ENCODE measurements at regions not wholly inside any gene's neighbourhood (a gene's known extent, or its start where the extent isn't known, plus 50 kb on each side); places are given as distances from the start of the nearest gene placed in this dataset.

GRCh38 chr2:62604336-62604735 lies 98.3 kb upstream of the TMEM17 start:
- Histone ChIP-seq H3K36me3 (replicated peaks in 1 of 2; ENCODE audit: control insufficient read depth in 1 of 2, insufficient read depth in 2 of 2, low read length in 1 of 2) (no peaks in the 10 kb centered on the region), H3K79me2 (ENCODE audit: insufficient read depth) (no peaks in the 10 kb centered on the region), H3K4me2 (no peak overlapping the region), H3K27me3 (ENCODE audit: insufficient read depth) (no peaks in the 10 kb centered on the region), H3K4me1 (ENCODE audit: control insufficient read depth in 1 of 2, insufficient read depth in 2 of 2, low read depth in 1 of 2, low read length in 1 of 2) (no peaks in the 10 kb centered on the region), H3F3A (replicated peaks; ENCODE audit: insufficient read depth) (no peaks in the 10 kb centered on the region), H3K27ac (ENCODE audit: low read depth in 2 of 2, low read length in 1 of 2) (no peak overlapping the region), H3K9me2 (no peaks in the 10 kb centered on the region), H3K9ac (no peak overlapping the region), H3K9me3 (no peaks in the 10 kb centered on the region), H2AFZ (ENCODE audit: low read depth) (no peak overlapping the region), H4K20me1 (ENCODE audit: insufficient read depth) (no peaks in the 10 kb centered on the region), H3K4me3 (ENCODE audit: low read depth in 2 of 2, low read length in 1 of 2) (no peak overlapping the region)
- 57% methylated on average over 2 of the region's 2 CpGs for WGBS (ENCODE audit: low lambda C conversion rate)
- DNase-seq: no peak
- CTCF ChIA-PET: interaction anchor here (1.3 kb wide), 1 partner anchor 9 kb away, joined by 3 read pairs; no protein-coding TSS in a partner anchor
- TF ChIP-seq POLR2AphosphoS5 (IDR thresholded peaks at IDR 0.05; ENCODE audit: low read depth, low read length): no peak
- no peak for TF ChIP-seq MXI1 (IDR thresholded peaks at IDR 0.05; ENCODE audit: low read depth, low read length)
- no peak for TF ChIP-seq RFX5 (IDR thresholded peaks at IDR 0.05; ENCODE audit: low read length)
- TF ChIP-seq, protein P1, sequence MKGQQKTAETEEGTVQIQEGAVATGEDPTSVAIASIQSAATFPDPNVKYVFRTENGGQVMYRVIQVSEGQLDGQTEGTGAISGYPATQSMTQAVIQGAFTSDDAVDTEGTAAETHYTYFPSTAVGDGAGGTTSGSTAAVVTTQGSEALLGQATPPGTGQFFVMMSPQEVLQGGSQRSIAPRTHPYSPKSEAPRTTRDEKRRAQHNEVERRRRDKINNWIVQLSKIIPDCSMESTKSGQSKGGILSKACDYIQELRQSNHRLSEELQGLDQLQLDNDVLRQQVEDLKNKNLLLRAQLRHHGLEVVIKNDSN (IDR thresholded peaks at IDR 0.05; ENCODE audit: borderline replicate concordance, low read depth): no peak
- TF ChIP-seq FOSL2 (IDR thresholded peaks at IDR 0.05; ENCODE audit: borderline replicate concordance, low read depth): no peak
- no peak for TF ChIP-seq NRF1 (IDR thresholded peaks at IDR 0.05; ENCODE audit: low read depth, low read length)
- no peak for TF ChIP-seq FOXJ3 (CRISPR knock-in tag; IDR thresholded peaks at IDR 0.05)
- TF ChIP-seq ZBTB33 (IDR thresholded peaks at IDR 0.05; ENCODE audit: borderline replicate concordance, low read depth): no peak
- no peak for TF ChIP-seq TCF12 (IDR thresholded peaks at IDR 0.05)
- TF ChIP-seq MEF2A (IDR thresholded peaks at IDR 0.05; ENCODE audit: borderline replicate concordance, low read depth): no peak
- no peak for TF ChIP-seq EP300 (IDR thresholded peaks at IDR 0.05; ENCODE audit: borderline replicate concordance in 1 of 2, low read depth in 1 of 2, low read length in 1 of 2)
- no peak for TF ChIP-seq TEAD4 (IDR thresholded peaks at IDR 0.05; ENCODE audit: borderline replicate concordance, insufficient read depth)
- no peak for TF ChIP-seq FOXM1 (IDR thresholded peaks at IDR 0.05; ENCODE audit: low read depth)
- no peak for TF ChIP-seq SIN3A (IDR thresholded peaks at IDR 0.05; ENCODE audit: borderline replicate concordance, low read depth, low read length)
- POLR2A ChIA-PET: no interaction called here

- Histone ChIP-seq H3K9me3 (no peaks in the 10 kb centered on the region), H3K27me3 (ENCODE audit: insufficient read depth) (no peaks in the 10 kb centered on the region), H3F3A (replicated peaks; ENCODE audit: insufficient read depth) (peaks cover 4% of the 10 kb centered on the region), H3K4me1 (ENCODE audit: control insufficient read depth in 1 of 2, insufficient read depth in 2 of 2, low read depth in 1 of 2, low read length in 1 of 2) (no peaks in the 10 kb centered on the region), H3K9ac (no peak overlapping the region), H3K4me3 (ENCODE audit: low read depth in 2 of 2, low read length in 1 of 2) (no peak overlapping the region), H3K9me2 (no peaks in the 10 kb centered on the region), H3K79me2 (ENCODE audit: insufficient read depth) (no peaks in the 10 kb centered on the region), H3K27ac (ENCODE audit: low read depth in 2 of 2, low read length in 1 of 2) (no peak overlapping the region), H3K4me2 (no peak overlapping the region), H2AFZ (ENCODE audit: low read depth) (no peak overlapping the region), H3K36me3 (replicated peaks in 1 of 2; ENCODE audit: control insufficient read depth in 1 of 2, insufficient read depth in 2 of 2, low read length in 1 of 2) (no peaks in the 10 kb centered on the region), H4K20me1 (ENCODE audit: insufficient read depth) (no peaks in the 10 kb centered on the region)
- 98% methylated on average over 2 of the region's 2 CpGs for WGBS (ENCODE audit: low lambda C conversion rate)
- TF ChIP-seq TAF1 (IDR thresholded peaks at IDR 0.05; ENCODE audit: borderline replicate concordance, low read depth, low read length) (no peak), NFIC (IDR thresholded peaks at IDR 0.05; ENCODE audit: borderline replicate concordance) (no peak), RCOR1 (IDR thresholded peaks at IDR 0.05; ENCODE audit: low read length) (no peak), EP300 (IDR thresholded peaks at IDR 0.05; ENCODE audit: borderline replicate concordance in 1 of 2, low read depth in 1 of 2, low read length in 1 of 2) (no peak), GABPA (IDR thresholded peaks at IDR 0.05; ENCODE audit: low read depth) (no peak), FOSL2 (IDR thresholded peaks at IDR 0.05; ENCODE audit: borderline replicate concordance, low read depth) (no peak), SIN3A (IDR thresholded peaks at IDR 0.05; ENCODE audit: borderline replicate concordance, low read depth, low read length) (no peak), TEAD4 (IDR thresholded peaks at IDR 0.05; ENCODE audit: borderline replicate concordance, insufficient read depth) (no peak), JUND (IDR thresholded peaks at IDR 0.05) (no peak), GATA2 (CRISPR knock-in tag; IDR thresholded peaks at IDR 0.05) (no peak), ELF1 (IDR thresholded peaks at IDR 0.05) (no peak), NRF1 (IDR thresholded peaks at IDR 0.05; ENCODE audit: low read depth, low read length) (no peak), EZH2phosphoT487 (IDR thresholded peaks at IDR 0.05; ENCODE audit: borderline replicate concordance, low read depth) (no peak)
- TF ChIP-seq, protein P2, sequence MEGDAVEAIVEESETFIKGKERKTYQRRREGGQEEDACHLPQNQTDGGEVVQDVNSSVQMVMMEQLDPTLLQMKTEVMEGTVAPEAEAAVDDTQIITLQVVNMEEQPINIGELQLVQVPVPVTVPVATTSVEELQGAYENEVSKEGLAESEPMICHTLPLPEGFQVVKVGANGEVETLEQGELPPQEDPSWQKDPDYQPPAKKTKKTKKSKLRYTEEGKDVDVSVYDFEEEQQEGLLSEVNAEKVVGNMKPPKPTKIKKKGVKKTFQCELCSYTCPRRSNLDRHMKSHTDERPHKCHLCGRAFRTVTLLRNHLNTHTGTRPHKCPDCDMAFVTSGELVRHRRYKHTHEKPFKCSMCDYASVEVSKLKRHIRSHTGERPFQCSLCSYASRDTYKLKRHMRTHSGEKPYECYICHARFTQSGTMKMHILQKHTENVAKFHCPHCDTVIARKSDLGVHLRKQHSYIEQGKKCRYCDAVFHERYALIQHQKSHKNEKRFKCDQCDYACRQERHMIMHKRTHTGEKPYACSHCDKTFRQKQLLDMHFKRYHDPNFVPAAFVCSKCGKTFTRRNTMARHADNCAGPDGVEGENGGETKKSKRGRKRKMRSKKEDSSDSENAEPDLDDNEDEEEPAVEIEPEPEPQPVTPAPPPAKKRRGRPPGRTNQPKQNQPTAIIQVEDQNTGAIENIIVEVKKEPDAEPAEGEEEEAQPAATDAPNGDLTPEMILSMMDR (IDR thresholded peaks at IDR 0.05): no peak
- TF ChIP-seq, protein P3, sequence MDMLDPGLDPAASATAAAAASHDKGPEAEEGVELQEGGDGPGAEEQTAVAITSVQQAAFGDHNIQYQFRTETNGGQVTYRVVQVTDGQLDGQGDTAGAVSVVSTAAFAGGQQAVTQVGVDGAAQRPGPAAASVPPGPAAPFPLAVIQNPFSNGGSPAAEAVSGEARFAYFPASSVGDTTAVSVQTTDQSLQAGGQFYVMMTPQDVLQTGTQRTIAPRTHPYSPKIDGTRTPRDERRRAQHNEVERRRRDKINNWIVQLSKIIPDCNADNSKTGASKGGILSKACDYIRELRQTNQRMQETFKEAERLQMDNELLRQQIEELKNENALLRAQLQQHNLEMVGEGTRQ (IDR thresholded peaks at IDR 0.05; ENCODE audit: borderline replicate concordance, low read depth, low read length): no peak
- POLR2A ChIA-PET: no interaction called here
- CTCF ChIA-PET: interaction anchor here (1.3 kb wide), 1 partner anchor 8 kb away, joined by 3 read pairs; no protein-coding TSS in a partner anchor
- DNase-seq: no peak
Observed at GRCh38 chr2:62603154-62603712, 97.2 kb upstream of the TMEM17 start.

Data from SK-N-SH (cell line).